Epithelial cell of esophagus (primary cell): ENCODE measurements at regions not wholly inside any gene's neighbourhood (a gene's known extent, or its start where the extent isn't known, plus 50 kb on each side); places are given as distances from the start of the nearest gene placed in this dataset.

Source experiments
- DNase-seq: peaks from one replicate; pipeline ENCODE4 v3.0.0; 2010; ENCODE audit warnings: low read depth
- H3K4me3 ChIP-seq: 2 replicates; pipeline ENCODE4 v1.5.1; 2011; ENCODE audit warnings: mild to moderate bottlenecking, low read length, control low read depth
- TF ChIP-seq, protein P1 (sequence below): IDR thresholded peaks from 2 replicates; pipeline ENCODE4 v1.5.1; 2011; ENCODE audit warnings: low read depth, mild to moderate bottlenecking, low read length, control low read depth, inconsistent platforms; ENCODE audit not compliant: insufficient read depth; ENCODE audit errors: missing control alignments

DNA sequence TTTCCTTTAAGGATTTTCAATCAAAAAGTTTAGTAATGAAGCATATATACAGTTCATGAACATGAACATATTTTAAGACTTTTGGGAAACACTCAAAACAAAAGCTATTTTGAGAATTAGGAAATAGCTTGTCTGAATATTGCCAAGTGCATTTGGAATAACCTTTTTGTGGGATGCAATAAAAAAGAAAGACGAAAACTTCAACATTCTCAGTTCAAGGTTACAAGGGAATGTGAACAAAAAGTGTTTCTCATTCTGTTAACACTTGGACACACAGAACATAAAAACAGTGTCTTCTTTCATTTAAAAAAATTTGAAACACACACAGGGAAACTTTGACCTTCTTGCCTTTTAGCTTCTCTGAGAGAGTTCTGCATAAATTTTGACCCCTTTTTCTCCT lies 72.7 kb upstream of the TCF21 start:
- TF ChIP-seq, protein P1, sequence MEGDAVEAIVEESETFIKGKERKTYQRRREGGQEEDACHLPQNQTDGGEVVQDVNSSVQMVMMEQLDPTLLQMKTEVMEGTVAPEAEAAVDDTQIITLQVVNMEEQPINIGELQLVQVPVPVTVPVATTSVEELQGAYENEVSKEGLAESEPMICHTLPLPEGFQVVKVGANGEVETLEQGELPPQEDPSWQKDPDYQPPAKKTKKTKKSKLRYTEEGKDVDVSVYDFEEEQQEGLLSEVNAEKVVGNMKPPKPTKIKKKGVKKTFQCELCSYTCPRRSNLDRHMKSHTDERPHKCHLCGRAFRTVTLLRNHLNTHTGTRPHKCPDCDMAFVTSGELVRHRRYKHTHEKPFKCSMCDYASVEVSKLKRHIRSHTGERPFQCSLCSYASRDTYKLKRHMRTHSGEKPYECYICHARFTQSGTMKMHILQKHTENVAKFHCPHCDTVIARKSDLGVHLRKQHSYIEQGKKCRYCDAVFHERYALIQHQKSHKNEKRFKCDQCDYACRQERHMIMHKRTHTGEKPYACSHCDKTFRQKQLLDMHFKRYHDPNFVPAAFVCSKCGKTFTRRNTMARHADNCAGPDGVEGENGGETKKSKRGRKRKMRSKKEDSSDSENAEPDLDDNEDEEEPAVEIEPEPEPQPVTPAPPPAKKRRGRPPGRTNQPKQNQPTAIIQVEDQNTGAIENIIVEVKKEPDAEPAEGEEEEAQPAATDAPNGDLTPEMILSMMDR = no peak
- no peak overlapping the region for H3K4me3 ChIP-seq
- no peak for DNase-seq

DNA sequence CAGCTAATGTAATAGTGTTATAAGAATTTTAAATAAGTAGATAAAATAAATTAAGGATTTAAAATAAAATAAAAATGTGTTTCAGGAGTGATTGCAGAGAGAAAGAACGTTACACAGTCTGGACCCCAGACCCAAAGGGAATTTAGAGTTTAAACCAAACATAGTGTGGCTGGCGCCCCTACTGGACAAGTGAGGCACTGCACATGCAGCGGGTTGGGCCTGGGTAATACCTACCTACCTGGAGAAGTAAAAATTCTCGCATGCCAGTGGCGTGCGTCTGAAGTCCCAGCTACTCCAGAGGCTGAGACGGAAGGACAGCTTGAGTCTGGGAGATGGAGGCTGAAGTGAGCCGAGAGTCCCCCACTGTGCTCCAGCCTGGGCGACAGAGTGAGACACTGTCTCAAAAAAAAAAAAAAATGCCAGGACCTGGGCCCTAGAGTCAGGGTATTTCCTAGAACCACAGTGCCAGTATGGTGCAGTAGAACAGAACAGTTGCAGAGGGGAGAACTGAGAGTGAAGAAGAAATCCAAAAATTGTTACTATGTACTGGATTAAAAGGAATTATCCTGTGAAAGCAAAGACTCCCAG lies 71.4 kb upstream of the TCF21 start:
- no peak for DNase-seq
- TF ChIP-seq, protein P1 = peak; percentile 53
- no peak overlapping the region for H3K4me3 ChIP-seq

DNA sequence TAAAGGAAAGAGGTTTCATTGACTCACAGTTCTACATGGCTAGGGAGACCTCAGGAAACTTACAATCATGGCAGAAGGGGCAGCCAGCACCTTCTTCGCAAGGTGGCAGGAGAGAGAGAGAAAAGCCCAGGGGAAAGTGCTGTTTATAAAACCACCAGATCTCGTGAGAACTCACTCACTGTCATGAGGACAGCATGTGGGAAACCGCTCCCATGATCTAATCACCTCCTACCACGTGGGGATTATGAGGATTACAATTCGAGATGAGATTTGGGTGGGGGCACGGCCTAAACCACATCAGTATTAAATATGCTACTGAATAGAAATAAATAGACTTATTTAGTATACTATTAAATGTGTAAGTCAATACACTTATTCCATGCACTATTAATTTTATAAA lies 70.6 kb upstream of the TCF21 start:
- TF ChIP-seq, protein P1 = no peak
- no peak for DNase-seq
- no peak overlapping the region for H3K4me3 ChIP-seq

DNA sequence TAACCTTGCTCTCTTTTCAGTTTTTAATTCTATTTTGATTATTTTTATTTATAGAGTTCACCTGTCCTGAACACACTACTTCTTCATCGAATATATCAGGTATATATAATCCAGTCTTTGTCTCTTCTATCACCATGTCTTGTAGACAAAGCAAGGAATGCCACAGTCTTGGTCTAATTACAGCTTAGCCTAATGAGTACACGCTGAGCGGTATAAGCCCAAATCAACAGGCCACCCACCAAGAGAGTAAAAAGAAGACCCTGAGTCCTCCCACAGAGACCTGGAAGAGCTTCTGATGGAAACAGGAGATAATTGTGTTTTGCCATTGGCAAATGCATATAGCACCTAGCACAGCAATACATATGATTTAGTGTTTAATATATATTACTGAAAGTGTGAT lies 68.7 kb upstream of the TCF21 start:
- DNase-seq = no peak
- TF ChIP-seq, protein P1 = no peak
- H3K4me3 ChIP-seq = no peak overlapping the region

DNA sequence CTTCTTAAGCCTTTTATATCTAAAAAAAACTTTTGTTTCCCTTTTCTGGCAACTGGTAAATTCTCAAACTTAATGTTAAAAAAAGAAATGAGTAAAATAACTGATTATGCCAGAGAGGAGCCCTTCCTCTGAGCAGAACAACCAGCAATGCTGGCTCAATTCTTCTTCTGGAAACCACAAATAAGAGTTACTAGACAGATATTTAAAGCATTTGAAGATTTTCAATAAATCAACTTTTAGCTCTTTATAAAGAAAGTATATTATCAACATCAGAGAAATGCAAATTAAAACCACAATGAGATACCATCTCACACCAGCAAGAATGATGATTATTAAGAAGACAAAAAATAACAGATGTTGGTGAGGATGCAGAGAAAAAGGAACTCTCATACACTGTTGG lies 61.1 kb upstream of the TCF21 start:
- TF ChIP-seq, protein P1 = no peak
- DNase-seq = no peak

DNA sequence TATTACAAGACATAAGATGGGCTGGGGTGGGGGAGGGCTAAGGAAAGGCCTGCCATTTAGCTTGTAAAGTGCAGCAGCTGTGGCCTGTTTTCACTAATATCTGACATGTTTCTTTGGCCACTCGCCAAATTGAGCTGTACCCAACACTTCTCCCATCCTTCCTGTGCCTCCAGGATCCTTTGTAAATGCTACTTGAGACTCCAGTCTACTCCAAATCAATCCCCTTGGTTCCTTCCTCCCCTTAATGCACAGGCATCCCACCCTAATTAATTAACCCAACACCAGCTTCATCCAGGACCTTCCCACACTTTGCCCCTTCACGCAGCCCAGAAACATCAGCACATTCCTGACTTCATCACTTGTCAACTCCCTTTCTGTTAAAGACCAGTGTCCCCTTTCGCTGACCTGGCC lies 55.0 kb upstream of the TCF21 start:
- TF ChIP-seq, protein P1 = no peak
- DNase-seq = no peak
- no peak overlapping the region for H3K4me3 ChIP-seq

More for the DNA sequence above, 61.1 kb upstream of the TCF21 start:
- H3K4me3 ChIP-seq = no peak overlapping the region

DNA sequence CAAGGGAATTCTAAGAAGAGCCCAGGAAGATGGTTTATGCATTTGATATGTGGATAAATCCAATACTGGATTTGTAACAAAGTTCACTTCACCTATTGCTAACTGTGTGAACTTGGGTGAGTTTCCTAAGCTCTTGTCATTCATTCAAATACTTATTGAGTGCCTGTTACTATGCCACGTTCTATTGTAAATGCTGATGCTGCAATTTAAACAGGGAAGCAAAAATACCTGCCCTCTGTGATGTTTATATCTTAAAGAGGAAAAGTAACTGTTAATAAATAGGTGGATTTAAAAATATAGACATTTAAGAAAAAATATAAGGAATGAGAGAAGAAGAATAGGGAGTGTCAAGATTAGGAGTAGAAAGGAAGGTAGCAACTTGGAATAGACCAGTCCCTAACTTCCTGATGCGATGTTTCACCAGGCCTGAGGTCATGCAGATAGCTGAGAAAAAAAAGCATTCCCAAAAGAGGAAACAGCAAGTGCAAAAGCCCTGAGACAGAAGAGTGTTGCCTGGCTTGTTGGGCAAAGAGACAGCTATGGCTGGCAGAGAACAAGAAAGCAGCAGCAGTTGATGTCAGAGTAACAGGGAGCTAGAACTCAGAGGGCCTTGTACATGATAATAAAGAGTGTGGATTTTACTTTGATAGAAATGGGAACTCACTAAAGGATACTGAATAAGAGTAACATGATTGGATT lies 54.3 kb upstream of the TCF21 start:
- H3K4me3 ChIP-seq = no peak overlapping the region
- no peak for DNase-seq
- TF ChIP-seq, protein P1 = no peak
